Activated naive CD4-positive, alpha-beta T cell treated with anti-CD3 and anti-CD28 coated beads, Interleukin-2, amount 10 ng/mL, durations not matched to agents 7 days and 5 days (primary cell): ENCODE measurements at regions not wholly inside any gene's neighbourhood (a gene's known extent, or its start where the extent isn't known, plus 50 kb on each side); places are given as distances from the start of the nearest gene placed in this dataset.

Experiments used
- CTCF ChIA-PET: fragments of 350-600 bp; sonication (Branson Sonifier 250); formaldehyde crosslinking; loops from one replicate; lab custom pipeline; 2021; ENCODE audit warnings: antibody characterized with exemption; lab: Charles Lee
- DNase-seq: peaks from one replicate; pipeline ENCODE4 v3.0.0-alpha.2; 2020
- H3K27ac Mint-ChIP-seq: one replicate; pipeline ENCODE4 v1.8.0; 2021; ENCODE audit warnings: mild to moderate bottlenecking, moderate library complexity, mixed read lengths
- H3K27me3 Mint-ChIP-seq: one replicate; pipeline ENCODE4 v1.8.0; 2021; ENCODE audit warnings: mild to moderate bottlenecking, mixed read lengths
- H3K36me3 Mint-ChIP-seq: one replicate; pipeline ENCODE4 v1.8.0; 2021; ENCODE audit warnings: mixed read lengths
- H3K4me1 Mint-ChIP-seq: one replicate; pipeline ENCODE4 v1.8.0; 2021; ENCODE audit warnings: mixed read lengths
- H3K4me3 Mint-ChIP-seq: one replicate; pipeline ENCODE4 v1.8.0; 2021; ENCODE audit warnings: mild to moderate bottlenecking, moderate library complexity, mixed read lengths
- H3K9me3 Mint-ChIP-seq: one replicate; pipeline ENCODE4 v1.8.0; 2021; ENCODE audit warnings: mixed read lengths

DNA sequence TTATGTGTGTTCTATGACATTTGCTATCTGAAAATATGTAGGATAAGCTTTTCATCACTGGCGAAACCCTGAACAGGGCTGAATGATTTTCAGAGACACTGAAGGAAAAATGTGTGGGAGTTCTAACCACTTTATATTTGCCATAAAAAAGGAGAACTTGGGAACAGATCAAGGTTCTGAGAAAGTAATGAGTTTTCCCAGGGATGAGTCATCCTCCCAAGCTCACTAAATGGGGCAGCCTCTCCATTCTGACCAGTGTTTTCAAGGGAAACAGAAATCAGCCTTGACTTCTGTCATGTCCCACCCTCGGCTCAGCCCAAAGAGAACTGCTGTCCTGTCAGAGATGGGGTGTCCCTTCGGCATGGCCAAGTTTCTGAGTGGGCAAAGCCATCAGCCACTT lies 2109.8 kb upstream of the CELF4 start:
- CTCF ChIA-PET = no interaction called here
- DNase-seq = no peak
- no peaks in the 10 kb centered on the region for H3K27me3 Mint-ChIP-seq
- no peaks in the 10 kb centered on the region for H3K9me3 Mint-ChIP-seq
- H3K27ac Mint-ChIP-seq = no peak overlapping the region
- H3K4me1 Mint-ChIP-seq = no peaks in the 10 kb centered on the region
- no peak overlapping the region for H3K4me3 Mint-ChIP-seq
- H3K36me3 Mint-ChIP-seq = no peaks in the 10 kb centered on the region

DNA sequence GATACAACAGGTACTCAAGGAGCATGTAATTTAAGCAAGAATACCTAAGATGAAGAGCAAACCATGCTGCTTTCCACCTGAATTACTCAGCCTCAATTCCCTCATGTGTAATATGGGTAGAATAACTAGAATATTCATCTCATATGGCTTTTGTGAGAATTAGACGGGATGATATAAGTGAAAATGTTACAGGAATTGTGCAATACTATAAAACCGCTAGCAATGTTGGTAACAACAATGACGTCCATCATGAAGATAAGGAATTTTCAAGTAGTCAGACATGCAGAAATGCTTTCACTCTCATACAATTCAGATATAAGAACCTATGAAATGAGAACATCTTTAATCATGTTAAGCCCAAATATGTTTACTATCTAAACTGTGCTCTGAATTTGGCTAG lies 2106.6 kb upstream of the CELF4 start:
- Mint-ChIP-seq H3K27me3 (no peaks in the 10 kb centered on the region), H3K36me3 (no peaks in the 10 kb centered on the region), H3K27ac (no peak overlapping the region), H3K4me1 (no peaks in the 10 kb centered on the region), H3K9me3 (no peaks in the 10 kb centered on the region), H3K4me3 (no peak overlapping the region)
- CTCF ChIA-PET = no interaction called here
- DNase-seq = no peak

DNA sequence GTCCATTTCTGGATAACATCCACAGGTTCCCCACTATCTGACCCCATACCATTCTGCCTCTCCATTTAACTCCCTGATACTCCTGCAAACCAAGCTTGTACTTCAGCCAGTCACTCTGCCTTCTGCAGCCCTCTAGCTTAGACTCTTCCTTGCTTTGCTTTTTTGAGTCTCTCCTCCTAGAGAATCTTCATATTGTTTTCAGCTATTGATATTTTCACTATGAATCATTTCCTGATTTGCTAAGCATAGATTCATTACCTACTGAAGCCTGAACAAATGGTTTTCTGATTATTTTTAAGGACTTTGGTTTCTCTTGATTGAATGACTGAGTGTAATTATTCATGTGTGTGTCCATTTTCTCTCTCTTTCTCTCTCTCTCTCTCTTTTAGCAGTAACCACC lies 2102.3 kb upstream of the CELF4 start:
- Mint-ChIP-seq H3K27me3 (no peaks in the 10 kb centered on the region), H3K36me3 (no peaks in the 10 kb centered on the region), H3K4me1 (no peaks in the 10 kb centered on the region), H3K27ac (no peak overlapping the region), H3K9me3 (no peaks in the 10 kb centered on the region), H3K4me3 (no peak overlapping the region)
- CTCF ChIA-PET = no interaction called here
- DNase-seq = no peak

GRCh38 chr18:39666541-39666940 lies 2100.9 kb upstream of the CELF4 start:
- no peaks in the 10 kb centered on the region for H3K4me1 Mint-ChIP-seq
- no peak overlapping the region for H3K4me3 Mint-ChIP-seq
- no peaks in the 10 kb centered on the region for H3K27me3 Mint-ChIP-seq
- no peak for DNase-seq
- H3K36me3 Mint-ChIP-seq = no peaks in the 10 kb centered on the region
- CTCF ChIA-PET = no interaction called here
- no peak overlapping the region for H3K27ac Mint-ChIP-seq
- H3K9me3 Mint-ChIP-seq = no peaks in the 10 kb centered on the region

DNA sequence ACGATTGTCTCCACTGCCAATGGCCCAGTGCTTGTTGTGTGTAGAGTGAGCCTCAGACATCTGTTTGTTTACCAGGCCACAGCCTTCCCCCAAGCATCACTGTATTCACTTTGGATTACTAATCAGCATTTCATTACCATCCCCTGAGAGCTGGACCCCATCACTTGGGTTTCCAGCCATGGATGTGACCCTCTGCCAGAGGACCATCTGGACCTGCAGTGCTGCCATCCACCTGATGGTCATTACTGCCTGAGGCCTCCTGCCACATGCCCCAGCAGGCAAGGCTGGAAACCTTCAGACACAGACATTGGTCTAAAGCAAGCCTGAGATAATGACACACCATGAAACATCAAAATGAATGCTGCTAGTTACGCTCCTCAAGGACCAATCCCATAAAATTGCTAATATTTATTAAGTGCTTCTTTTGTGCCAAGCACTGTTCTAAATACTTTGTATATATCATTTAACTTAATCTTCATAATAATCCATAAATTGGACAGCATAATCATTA lies 2096.3 kb upstream of the CELF4 start:
- Mint-ChIP-seq H3K9me3 (peaks cover 4% of the 10 kb centered on the region), H3K4me3 (no peak overlapping the region), H3K27ac (no peak overlapping the region), H3K4me1 (no peaks in the 10 kb centered on the region), H3K27me3 (no peaks in the 10 kb centered on the region), H3K36me3 (no peaks in the 10 kb centered on the region)
- CTCF ChIA-PET = no interaction called here
- no peak for DNase-seq

- Mint-ChIP-seq H3K4me3 (no peak overlapping the region), H3K9me3 (peaks cover 4% of the 10 kb centered on the region), H3K4me1 (no peaks in the 10 kb centered on the region), H3K27me3 (no peaks in the 10 kb centered on the region), H3K27ac (no peak overlapping the region), H3K36me3 (no peaks in the 10 kb centered on the region)
- CTCF ChIA-PET = no interaction called here
- DNase-seq = no peak
These were observed 2094.5 kb upstream of the CELF4 start for GRCh38 chr18:39660141-39660540.

GRCh38 chr18:39655341-39655740 lies 2089.7 kb upstream of the CELF4 start:
- H3K27me3 Mint-ChIP-seq = no peaks in the 10 kb centered on the region
- H3K36me3 Mint-ChIP-seq = no peaks in the 10 kb centered on the region
- no peak for DNase-seq
- no peaks in the 10 kb centered on the region for H3K4me1 Mint-ChIP-seq
- H3K27ac Mint-ChIP-seq = no peak overlapping the region
- no peak overlapping the region for H3K4me3 Mint-ChIP-seq
- CTCF ChIA-PET = no interaction called here
- peaks cover 4% of the 10 kb centered on the region for H3K9me3 Mint-ChIP-seq

DNA sequence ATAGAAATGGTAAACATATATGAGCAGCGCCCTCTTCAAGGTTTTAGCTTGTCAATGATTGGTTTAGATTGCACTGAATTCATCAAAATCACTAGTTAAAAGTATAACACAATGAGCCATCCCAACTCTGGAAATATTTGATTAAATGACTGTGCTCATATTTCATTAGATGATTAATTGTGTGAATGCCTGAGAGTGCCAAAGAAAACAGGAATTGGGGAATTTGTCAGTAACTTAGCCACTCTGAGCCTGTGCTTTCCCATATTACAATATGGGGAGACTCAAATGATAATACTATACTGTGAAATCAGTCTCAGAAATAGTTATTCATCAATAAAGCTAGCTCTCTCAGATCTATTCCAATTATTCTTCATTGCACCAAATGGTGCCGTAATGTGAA lies 2087.6 kb upstream of the CELF4 start:
- Mint-ChIP-seq H3K4me3 (no peak overlapping the region), H3K9me3 (peaks cover 1% of the 10 kb centered on the region), H3K27ac (no peak overlapping the region), H3K27me3 (no peaks in the 10 kb centered on the region), H3K36me3 (no peaks in the 10 kb centered on the region), H3K4me1 (no peaks in the 10 kb centered on the region)
- CTCF ChIA-PET = no interaction called here
- no peak for DNase-seq

DNA sequence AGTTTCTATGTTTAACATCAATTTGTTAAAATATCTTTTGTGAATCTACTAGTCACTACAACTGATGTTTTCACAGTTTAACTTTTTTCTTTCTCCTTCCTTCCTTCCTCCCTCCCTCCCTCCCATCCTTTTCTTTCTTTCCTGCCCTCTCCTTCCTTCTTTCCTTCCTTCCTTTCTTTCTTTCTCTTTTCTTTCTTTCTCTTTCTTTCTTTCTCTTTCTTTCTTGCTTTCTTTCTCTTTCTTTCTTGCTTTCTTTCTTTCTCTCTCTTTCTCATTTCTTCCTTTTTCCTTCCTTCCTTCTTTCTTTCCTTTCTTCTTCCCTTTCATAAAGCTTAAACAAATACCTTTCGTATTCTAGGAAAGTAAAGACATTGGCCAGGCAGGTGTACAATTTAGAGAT lies 2083.0 kb upstream of the CELF4 start:
- CTCF ChIA-PET = no interaction called here

DNA sequence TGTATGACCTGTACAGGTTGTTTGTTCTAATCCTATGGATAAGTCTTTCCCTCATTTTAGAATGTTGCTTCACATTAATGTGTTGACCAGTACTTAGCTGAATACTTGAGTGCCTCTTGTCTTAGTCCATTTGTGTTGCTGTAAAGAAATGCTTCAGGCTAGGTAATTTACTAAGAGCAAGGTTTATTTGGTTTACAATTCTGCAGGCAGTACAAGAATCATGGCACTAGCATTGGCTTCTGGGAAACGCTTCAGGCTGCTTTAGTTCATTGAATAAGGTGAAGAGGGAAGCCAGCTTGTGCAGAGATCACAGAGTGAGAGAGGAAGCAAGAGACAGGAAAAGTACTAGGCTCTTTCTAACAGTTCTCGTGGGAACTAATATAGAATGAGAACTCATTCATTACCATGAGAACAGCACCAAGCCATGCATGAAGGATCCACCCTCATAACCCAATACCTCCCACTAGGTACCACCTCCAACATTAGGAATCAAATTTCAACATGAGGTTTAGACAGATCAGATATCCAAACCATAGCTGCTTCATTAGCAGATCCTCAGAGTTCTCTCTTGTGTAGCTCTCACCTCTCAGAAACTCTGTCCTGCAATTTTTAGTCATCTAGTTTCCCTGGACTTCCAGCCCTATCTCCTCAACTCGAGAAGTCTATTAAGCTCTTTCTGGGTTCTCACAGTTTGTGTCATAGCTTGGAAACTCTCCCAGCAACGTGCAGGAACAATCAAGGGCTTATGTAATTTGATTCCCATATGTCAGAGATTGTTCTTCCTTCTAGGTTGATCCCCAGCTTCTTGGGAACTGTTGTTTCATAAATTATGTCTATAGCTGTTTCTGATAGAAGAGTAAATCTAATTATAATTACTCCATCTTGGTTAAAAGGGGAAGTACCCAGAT lies 2082.3 kb upstream of the CELF4 start:
- CTCF ChIA-PET = no interaction called here
- Mint-ChIP-seq H3K27me3 (no peaks in the 10 kb centered on the region), H3K27ac (no peak overlapping the region), H3K4me3 (no peak overlapping the region), H3K4me1 (no peaks in the 10 kb centered on the region), H3K36me3 (no peaks in the 10 kb centered on the region), H3K9me3 (no peaks in the 10 kb centered on the region)
- DNase-seq = no peak

More for the DNA sequence above, 2083.0 kb upstream of the CELF4 start:
- Mint-ChIP-seq H3K4me3 (no peak overlapping the region), H3K9me3 (no peaks in the 10 kb centered on the region), H3K36me3 (no peaks in the 10 kb centered on the region), H3K4me1 (no peaks in the 10 kb centered on the region), H3K27me3 (no peaks in the 10 kb centered on the region), H3K27ac (no peak overlapping the region)
- DNase-seq = no peak

GRCh38 chr18:39638224-39638623 lies 2072.6 kb upstream of the CELF4 start:
- no peaks in the 10 kb centered on the region for H3K36me3 Mint-ChIP-seq
- H3K27me3 Mint-ChIP-seq = no peaks in the 10 kb centered on the region
- no peak overlapping the region for H3K4me3 Mint-ChIP-seq
- peaks cover 7% of the 10 kb centered on the region for H3K9me3 Mint-ChIP-seq
- no peaks in the 10 kb centered on the region for H3K4me1 Mint-ChIP-seq
- no peak for DNase-seq
- H3K27ac Mint-ChIP-seq = no peak overlapping the region
- CTCF ChIA-PET = no interaction called here

- Mint-ChIP-seq H3K4me1 (no peaks in the 10 kb centered on the region), H3K36me3 (no peaks in the 10 kb centered on the region), H3K4me3 (no peak overlapping the region), H3K27me3 (no peaks in the 10 kb centered on the region), H3K27ac (no peak overlapping the region), H3K9me3 (peaks cover 9% of the 10 kb centered on the region)
- CTCF ChIA-PET = no interaction called here
- no peak for DNase-seq
These were observed 2071.3 kb upstream of the CELF4 start for GRCh38 chr18:39636931-39637330.

- Mint-ChIP-seq H3K4me3 (no peak overlapping the region), H3K27me3 (no peaks in the 10 kb centered on the region), H3K4me1 (no peaks in the 10 kb centered on the region), H3K36me3 (no peaks in the 10 kb centered on the region), H3K9me3 (peaks cover 7% of the 10 kb centered on the region), H3K27ac (no peak overlapping the region)
- no peak for DNase-seq
- CTCF ChIA-PET = no interaction called here
These were observed 2070.4 kb upstream of the CELF4 start for GRCh38 chr18:39635966-39636365.

DNA sequence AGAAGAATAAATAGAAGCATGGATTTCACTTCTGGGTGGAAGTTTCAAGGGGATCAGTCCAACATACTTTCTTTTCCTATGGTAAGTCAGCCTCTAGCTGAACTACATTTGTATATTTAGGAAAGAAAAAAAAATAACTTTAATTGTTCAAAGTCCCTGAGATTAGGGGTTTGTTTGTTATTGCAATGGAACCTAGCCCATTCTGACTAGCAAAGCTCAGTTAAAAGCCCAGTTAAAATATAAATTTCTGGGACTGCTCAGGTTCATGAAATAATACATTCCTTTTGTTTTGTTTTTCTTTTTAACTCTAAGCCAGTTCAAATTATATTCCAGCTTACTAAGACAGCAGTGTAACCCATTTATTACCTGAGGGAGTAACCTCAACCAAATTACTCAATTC lies 2069.6 kb upstream of the CELF4 start:
- Mint-ChIP-seq H3K27ac (no peak overlapping the region), H3K27me3 (no peaks in the 10 kb centered on the region), H3K9me3 (peaks cover 7% of the 10 kb centered on the region), H3K36me3 (no peaks in the 10 kb centered on the region), H3K4me3 (no peak overlapping the region), H3K4me1 (no peaks in the 10 kb centered on the region)
- CTCF ChIA-PET = no interaction called here
- no peak for DNase-seq

DNA sequence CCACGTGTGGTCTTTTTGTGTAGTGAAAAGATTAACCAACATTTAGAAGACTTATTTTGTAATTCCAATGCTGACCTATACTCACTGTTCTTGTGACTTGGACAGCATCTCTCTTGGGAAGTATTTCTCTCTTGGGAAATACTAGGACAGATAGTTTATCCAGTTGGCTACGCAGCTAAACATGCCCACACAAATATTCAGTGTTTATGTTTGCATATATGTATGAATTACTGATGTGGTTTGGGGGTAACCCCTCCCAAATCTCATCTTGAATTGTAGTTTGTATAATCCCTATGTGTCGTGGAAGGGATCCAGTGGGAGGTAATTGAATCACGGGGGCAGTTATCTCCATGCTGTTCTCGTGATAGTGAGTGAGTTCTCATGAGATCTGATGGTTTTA lies 2062.3 kb upstream of the CELF4 start:
- no peaks in the 10 kb centered on the region for H3K4me1 Mint-ChIP-seq
- no peaks in the 10 kb centered on the region for H3K27me3 Mint-ChIP-seq
- no peak for DNase-seq
- CTCF ChIA-PET = no interaction called here
- no peak overlapping the region for H3K27ac Mint-ChIP-seq
- H3K36me3 Mint-ChIP-seq = no peaks in the 10 kb centered on the region
- no peaks in the 10 kb centered on the region for H3K9me3 Mint-ChIP-seq
- no peak overlapping the region for H3K4me3 Mint-ChIP-seq
